CD1c-positive myeloid dendritic cell (primary cell): ENCODE measurements at regions not wholly inside any gene's neighbourhood (a gene's known extent, or its start where the extent isn't known, plus 50 kb on each side); places are given as distances from the start of the nearest gene placed in this dataset.
"Not testable (repeated sequence)": the region's sequence is repeated elsewhere in the genome, so short reads cannot be mapped to it uniquely, and the experiment has no call there.

Experiments
- DNase-seq: peaks from one replicate; pipeline ENCODE4 v3.0.0-alpha.2; 2016; ENCODE audit errors: extremely low spot score

DNA sequence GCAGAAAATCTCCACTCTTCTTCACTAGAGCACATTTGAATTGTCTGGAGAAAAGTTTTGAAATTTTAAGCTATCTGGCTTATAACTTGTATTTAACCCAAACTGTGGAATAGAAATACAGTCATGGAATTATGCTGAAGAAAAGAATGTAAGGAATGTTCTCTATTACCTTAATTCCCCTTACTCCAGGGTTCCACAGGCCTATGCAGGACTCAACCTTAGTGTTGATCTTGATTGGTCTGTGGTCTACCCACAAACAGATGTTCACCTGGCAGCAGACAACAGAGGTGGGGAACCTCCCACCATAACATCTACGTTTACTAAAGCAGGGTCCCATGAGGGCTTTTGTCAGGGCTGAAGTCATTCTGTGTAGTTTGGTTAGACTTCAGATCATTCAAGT, 189.3 kb upstream of the GPRIN3 start:
- DNase-seq: no peak

DNA sequence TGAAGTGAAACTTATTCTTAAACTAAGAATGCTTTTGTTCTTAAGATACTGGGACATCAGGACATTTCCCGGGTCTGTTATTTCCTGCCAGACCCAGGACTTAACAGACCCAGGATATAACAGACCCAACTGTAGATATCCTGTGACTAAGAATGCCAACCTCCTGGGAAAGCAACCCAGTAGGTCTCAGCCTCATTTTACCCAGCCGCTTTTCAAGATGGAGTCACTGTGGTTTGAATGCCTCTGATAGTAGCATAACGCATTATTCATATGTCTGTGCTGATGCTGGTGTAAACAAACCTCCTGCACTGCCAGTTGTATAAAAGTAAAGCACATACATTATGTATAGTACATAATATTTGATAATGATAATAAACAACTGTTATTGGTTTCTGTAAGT, 185.8 kb upstream of the GPRIN3 start:
- no peak for DNase-seq

DNA sequence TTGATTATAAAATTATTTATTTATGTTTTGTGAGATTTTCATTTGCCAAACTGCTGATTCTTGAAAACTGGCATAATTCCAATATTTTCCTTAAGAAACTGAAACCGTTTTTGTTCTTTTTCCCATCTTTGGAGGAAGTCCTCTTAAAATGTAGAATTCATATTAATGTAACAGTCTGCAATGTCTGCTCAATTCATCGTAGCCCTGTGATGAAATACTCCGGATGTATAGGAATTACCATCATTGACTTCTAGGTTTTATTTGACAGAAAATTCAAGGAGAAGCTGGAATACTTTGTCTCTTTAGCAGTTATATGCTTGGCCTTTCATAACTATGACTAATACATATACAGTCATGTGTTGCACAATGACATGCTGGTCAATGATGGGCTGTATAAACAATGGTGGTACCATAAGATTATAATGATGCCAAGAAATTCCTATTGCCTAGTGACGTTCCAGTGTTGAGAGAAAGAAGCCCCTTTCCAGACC, 185.0 kb upstream of the GPRIN3 start:
- no peak for DNase-seq

DNA sequence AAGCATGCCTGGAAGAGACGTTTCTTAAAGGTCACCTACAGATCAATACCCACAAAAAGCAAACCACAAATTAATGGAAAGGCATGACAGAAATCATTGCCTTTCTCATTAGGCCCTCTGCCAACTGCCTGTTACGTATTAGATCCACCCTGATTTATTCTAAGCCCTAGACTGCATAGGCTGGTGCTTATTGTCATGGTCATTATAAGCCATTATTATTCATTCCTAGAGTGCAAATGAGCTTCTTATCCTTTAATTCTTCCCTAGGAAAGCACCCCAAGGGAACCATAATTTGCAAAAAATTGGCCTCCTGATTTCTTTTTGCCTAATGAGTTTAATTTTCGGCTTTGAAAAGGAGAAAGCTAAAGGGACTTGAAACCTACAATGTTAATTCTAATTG, 184.2 kb upstream of the GPRIN3 start:
- DNase-seq: no peak

DNA sequence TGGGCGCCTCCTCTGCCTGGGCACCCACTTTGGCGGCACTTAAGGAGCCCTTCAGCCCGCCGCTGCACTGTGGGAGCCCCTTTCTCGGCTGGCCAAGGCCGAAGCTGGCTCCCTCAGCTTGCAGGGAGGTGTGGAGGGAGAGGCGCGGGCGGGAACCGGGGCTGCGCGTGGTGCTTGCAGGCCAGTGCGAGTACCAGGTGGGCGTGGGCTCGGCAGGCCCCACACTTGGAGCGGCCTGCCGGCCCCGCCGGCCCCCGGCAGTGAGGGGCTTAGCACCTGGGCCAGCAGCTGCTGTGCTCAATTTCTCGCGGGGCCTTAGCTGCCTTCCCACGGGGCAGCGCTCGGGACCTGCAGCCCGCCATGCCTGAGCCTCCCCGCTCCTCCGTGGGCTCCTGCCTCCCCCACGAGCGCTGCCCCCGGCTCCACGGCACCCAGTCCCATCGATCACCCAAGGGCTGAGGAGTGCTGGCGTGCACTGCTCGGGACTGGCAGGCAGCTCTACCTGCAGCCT, 182.4 kb upstream of the GPRIN3 start:
- DNase-seq: not testable (repeated sequence)

DNA sequence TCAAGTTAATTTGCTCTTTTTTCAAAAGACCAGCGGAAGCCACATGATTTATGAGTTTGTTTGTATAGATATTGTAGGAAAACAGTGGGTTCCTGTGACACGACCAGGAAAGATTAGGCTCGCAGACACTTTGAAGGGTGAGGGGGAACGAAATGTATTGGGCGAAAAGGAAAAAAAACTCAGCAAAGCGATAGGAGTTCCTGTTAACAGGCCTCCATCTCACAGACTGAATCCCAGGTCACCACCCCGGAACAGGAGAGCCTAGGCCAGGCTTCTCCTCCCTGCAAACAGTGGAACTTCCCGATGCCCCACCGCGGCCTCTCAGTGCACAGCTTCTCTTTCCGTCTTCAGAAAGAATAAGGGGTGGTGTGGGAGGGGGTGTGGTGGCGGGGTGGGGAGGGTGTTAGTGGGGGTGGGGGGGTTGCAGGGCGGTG, 181.8 kb upstream of the GPRIN3 start:
- peak; percentile 49 for DNase-seq

DNA sequence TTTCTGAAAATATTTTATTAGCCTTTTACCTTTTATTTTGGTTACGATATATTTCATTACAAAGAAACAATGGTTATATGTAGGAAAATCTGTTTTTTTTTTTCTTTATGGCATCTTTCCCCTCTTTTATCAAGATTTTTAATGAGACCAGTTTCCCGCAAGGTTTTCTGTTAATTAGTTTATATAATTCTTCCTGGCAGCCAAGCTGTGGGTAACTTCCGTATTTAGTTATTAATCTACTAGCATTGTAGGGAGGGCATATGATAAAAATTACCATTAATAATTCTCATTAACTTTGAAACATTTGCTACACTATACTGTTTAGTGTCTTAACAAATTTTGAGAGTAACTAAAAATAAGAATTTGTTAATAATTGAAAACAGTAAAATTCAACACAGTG, 181.1 kb upstream of the GPRIN3 start:
- no peak for DNase-seq

DNA sequence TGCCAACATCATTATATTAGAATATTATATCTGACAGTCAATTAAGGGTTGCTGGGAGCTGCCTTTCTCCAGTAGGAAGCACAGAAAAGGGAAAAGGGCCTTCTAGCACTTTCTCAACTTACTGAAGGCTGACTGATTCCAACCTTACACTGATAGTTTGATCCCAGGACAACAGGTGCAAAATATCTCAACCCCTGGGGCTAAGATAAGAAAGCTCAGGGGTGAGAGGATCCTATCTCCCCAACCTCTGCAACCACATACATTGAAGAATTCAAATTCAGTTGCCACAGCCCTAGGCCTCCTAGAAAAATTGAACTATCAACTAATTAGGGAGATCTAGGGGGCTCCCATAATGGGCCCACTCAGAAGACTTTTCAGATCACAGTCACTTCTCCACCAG, 179.1 kb upstream of the GPRIN3 start:
- no peak for DNase-seq

DNA sequence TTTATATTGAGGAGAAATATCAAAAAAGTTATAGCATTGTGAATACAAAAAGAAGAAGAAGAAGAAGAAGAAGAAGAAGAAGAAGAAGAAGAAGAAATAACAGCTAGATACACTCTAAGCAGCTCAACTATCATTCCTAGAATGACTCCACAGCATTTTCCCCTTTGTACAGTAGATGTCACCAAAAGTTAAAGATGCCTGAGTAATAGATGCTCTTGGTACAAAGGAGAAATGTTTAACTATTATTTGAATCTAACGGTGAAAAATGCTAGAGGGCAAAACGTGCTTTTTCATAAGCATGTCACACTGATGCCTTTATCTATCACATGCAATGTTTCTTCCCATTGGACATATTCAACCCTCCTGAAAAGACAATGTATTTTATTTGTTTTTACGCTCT, 178.4 kb upstream of the GPRIN3 start:
- no peak for DNase-seq

DNA sequence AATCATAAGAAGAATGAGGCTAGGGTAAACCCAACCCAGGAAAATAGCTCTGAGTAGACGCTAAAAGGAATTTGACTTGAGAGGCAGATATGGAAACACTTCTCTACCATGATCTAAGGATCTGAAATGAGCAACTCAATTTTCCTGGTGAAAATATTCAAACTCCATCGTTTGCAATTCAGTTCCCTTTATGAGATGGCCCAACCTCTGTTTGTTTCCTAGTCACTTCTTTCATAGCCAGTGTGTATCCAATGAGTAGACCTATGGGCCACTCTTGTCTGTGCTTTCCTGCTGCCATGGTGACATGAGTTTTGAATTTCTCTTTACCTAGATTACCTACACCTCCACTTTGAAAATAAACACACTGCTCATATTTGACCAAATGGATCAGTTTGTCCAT, 176.2 kb upstream of the GPRIN3 start:
- DNase-seq: no peak

DNA sequence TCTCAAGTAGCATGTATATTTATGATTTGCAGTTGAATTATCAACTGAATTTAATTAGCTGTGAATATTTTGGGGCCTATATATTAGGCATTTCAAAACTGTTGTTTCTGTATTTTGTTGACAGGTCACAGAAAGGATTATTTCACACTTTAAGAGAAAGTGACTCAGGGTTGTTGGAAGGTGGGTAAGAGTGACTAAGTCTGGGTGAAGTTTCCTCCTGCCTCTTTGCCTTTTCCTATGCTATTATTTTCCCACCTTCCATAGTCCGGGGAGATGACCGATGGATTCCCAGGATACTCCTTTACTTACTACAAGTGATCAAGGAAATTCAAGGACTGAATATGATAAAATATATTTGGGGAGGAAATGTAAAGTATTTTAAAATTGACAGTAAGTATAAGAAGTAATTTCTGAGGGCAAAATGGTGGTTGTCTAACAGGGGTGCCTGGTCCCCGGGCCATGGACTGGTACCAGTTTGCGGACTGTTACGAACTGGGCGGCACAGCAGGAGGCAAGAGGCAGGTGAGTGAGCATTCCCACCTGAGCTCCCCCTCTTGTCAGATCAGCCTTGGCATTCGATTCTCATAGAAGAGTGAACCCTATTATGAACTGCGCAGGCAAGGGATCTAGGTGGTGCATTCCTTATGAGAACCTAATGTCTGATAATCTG, 175.5 kb upstream of the GPRIN3 start:
- no peak for DNase-seq

DNA sequence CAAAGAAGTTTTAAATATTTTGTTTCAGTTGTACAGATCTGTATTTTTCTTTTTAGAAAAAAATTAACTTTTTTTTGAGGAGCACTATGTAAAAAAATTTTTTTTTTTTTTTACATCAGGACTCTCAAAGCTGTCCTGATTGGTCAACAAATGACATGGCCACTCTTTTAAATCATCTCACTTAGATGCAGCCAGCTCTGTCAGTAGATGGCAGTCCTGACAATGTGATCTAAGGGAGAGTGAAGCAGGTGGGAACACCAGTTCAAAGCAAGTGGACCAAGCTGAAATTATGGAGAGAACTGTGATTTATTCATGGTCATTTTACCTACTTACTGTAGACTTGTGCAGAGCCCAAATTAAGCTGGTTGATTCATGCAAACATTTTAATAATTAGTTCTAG, 174.7 kb upstream of the GPRIN3 start:
- peak; percentile 13 for DNase-seq

DNA sequence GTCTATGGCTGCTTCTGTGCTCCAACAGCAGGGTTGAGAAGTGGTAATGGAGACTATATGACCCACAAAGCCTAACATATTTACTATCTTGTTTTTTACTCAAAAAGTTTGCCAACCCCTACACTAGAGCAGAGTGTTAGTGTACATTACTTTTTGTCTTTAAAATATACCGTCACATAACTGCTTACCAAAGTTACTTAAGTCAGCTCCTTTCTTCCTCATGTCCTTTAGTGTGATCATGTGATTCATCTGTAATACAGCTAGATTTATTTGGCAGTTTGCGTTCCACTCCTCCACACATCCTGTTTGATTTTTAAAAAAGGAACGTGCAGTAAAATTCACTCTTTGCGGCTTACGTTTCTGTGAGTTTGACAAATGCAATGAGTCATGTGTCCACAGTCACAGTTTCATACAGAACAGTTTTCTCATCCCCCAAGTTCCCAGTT, 162.4 kb upstream of the GPRIN3 start:
- DNase-seq: peak; percentile 89

DNA sequence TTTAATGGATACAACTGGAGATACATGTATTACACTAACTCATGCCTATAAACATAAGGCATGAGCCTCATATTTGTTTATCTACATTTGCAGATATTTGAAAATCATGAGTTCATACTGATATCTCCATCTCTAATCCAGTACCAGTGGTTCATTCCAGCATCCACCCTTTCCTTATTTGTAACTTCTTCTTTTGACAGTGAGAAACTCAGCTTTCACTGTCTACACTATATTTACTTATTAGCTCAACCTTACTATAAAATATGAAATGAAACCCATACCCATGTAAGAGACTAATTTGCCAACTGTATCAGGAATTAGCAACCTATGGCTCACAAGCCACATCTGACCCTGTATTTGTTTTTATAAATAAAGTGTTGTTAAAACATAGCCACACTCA, 161.9 kb upstream of the GPRIN3 start:
- peak; percentile 59 for DNase-seq

DNA sequence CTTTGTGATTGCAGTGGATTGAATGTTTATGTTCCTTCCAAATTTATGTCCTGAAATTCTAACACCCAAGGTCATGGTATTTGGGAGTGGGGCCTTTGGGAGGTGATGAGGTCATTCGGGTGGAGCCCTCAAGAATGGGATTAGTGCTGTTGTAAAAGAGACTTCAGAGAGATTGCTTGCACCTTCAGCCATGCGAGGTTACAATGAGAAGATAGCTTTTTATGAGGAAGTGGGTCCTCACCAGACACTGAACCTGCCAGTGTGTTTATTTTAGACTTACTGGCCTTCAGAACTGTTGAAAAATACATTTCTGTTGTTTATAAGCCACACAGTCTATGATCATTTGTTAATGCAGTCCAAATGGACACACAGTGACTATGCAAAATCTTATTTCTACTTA, 161.0 kb upstream of the GPRIN3 start:
- DNase-seq: peak; percentile 44

DNA sequence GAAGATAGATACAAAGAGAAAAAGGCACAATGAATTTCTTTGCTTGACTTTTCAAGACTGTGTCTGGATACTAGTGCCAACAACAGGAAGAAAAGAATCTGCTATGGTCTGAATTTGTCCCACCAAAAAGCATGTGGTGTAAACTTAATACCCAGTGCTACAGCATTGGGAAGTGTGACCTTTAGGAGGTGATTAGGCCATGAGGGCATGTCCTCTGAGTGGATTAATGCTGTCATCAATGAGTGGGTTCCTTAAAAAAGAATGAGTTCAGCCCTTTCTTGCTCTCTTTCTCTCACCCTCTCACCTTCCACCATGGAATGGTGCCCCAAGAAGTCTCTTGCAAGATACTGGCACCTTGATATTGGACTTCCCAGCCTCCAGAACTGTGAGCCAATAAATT, 155.7 kb upstream of the GPRIN3 start:
- no peak for DNase-seq

DNA sequence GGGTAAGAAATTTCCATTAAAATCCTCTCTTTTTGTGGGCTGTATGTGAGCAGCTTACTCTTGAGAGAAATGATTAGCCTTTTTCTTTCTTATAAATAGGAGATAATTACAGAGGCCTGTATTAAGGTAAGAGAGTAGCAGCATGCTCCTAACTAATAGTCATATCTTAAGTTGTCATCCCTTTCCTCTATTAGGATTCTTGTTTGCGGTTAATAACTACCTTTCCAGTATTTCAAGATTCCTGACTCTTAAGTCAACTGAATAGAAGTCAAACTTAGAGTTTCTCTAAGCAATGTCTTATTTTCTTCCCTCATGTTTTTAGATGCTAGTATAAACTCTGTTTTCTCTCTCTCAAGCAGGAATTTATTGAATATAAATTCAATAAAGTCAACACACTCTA, 139.9 kb upstream of the GPRIN3 start:
- no peak for DNase-seq

DNA sequence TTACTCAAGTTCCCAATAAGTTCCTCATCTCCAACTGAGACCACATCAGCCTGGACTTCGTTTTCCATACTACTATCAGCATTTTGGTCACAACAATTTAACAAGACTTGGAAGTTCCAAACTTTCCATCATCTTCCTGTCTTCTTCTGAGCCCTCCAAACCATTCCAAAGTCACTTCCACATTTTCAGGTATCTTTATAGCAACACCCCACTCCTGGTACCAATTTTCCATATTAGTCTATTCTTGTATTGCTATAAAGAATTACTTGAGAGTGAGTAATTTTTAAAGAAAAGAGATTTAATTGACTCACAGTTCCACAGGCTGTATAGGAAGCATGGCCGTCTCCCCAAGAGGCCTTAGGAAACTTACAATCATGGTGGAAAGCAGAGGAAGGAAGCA, 138.6 kb upstream of the GPRIN3 start:
- DNase-seq: no peak

DNA sequence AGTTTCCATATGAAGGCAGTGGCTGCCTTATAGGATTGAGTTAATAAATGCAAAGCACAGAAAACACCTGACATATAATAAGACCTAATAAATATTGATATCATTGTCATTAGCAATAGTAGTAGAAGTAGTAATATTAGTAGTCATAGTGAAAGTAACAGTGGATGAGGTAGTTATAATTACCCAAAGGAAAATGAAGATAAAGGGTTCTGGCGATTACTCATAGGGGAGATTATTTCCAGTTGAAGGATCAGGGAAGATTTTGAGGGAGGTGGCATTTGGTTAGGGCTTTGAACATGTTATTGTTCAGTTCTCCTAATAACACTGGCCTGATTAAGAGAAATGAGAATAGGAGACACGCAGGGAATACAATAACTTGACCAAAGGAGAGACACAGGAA, 131.9 kb upstream of the GPRIN3 start:
- no peak for DNase-seq

DNA sequence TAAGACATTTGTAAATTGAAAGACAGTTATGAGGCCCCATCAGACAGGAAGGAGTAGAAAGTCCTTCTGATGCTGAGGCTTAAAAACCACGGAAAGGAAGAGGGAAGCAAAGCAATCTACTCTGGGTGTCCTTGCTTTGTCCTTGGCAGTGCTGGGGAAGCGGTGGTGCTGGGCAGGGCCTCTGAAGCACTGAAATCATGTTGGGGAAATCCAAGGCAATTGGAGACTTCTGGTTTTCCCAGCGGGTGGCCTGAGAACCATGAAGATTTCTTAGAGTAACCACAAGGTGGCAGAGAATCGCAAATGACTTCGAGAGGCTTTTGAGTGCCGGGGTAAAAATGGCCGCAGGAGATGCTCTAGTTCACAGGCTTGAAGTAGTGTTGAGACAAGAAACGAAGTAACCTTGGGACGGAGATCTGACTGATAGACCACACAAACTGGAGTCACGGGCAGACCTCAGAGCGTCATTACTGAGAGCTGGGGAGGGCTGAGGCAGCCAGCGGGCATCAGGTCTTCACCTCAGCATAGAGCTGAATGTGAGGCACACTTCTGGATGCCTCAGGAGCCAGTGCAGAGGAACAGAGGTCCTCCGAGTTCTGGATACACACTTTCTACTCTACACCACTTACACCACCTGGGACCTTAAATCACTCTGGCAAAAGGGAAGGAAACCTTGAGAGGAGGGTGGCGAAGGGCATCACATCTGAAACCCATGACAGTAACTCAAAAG, 130.7 kb upstream of the GPRIN3 start:
- DNase-seq: peak; percentile 80

DNA sequence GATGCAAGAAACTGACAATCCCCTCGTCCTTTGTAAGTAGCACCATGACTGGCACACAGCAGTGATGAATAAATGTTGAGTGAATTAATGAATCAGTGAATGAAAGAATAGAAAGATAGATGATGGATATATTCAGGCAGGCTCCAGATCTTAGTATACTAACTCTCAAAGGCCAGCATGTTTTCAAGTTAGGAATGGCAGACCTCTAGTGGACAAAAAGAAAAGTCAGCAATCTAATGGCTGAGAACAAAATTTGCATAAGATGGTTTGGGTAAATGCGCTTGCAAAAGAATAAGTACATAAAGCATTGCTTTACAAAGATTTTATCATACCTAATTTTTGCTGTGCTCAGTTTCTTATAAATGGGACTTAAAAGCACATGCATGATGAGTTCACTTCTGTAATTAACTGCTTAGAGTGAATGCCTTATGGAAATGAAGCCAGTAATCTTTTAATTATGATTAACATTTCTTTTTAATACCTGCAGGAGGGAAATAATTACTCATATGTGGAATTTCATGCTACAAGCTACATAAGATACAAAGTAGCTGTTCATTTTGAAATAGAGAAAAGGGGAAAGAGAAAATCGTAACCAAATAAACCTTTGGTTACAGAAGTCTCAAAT, 126.9 kb upstream of the GPRIN3 start:
- peak; percentile 56 for DNase-seq

DNA sequence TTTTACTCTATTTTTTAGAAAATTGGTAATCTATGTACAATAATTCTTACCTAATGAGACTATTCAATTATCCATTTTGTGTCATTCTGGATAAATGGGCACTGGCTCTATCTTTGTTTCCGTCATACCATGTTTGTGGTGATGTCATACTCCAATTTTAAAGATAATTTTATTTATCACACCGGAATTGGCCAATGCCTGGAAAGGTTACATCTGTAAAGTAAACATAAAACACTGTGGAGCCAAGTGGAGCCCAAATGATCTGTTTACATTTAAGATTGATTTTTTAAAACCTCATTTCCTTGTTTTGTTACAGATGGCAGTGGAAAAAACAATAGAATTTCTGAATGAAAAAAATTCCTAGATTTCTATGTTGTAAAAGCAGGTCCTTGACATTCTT, 120.2 kb upstream of the GPRIN3 start:
- DNase-seq: no peak

DNA sequence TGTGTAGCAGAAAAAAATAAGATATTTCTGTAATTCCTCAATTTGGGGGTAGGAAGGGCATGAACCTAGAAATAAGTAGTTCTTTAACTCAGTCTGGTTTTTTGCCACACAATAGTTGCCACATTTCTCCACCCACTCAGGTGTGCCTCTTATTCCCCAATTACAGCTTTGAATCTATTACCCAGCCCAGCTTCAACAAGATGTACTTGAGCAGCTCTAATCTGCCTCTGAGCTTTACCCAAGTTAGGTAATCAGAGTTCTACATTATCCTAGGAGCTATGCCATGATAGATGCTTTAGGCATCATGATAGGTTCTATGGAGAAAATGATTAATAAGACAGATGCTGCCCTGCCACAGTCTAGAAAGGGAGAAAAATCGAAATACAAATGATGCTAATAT, 117.4 kb upstream of the GPRIN3 start:
- DNase-seq: no peak
